Upper lobe of left lung (tissue), 6 donors: ENCODE measurements at regions not wholly inside any gene's neighbourhood (a gene's known extent, or its start where the extent isn't known, plus 50 kb on each side); places are given as distances from the start of the nearest gene placed in this dataset.

Experiments
- ATAC-seq, 2 donors: fragments of 200-7000 bp; cut with Tn5 transposase; one replicate each; pipeline ENCODE4 v1.9.1; 2022; ENCODE audit warnings: mild to moderate bottlenecking in 2 of 2, moderate library complexity in 2 of 2; ENCODE audit not compliant: low FRiP score in 2 of 2
- DNase-seq, 2 donors: peaks; one replicate each; pipeline ENCODE4 v3.0.0-alpha.2; 2019 to 2020
- H3K27ac ChIP-seq, 4 donors: fragments of 200-600 bp; sonication (generic); one replicate each; pipeline ENCODE4 v1.5.1; 2016 to 2019
- H3K27me3 ChIP-seq, 4 donors: fragments of 200-600 bp; sonication (generic); one replicate each; pipeline ENCODE4 v1.5.1; 2017 to 2019
- H3K36me3 ChIP-seq, 4 donors: fragments of 200-600 bp; sonication (generic); one replicate each; pipeline ENCODE4 v1.5.1; 2016 to 2019
- H3K4me1 ChIP-seq, 4 donors: fragments of 200-600 bp; sonication (generic); one replicate each; pipeline ENCODE4 v1.5.1; 2018 to 2019
- H3K4me3 ChIP-seq, 4 donors: fragments of 200-600 bp; sonication (generic); one replicate each; pipeline ENCODE4 v1.5.1; 2017 to 2019; ENCODE audit warnings: mild to moderate bottlenecking in 2 of 4, moderate library complexity in 1 of 4
- H3K9me3 ChIP-seq, 4 donors: fragments of 200-600 bp; sonication (generic); one replicate each; pipeline ENCODE4 v1.5.1; 2018 to 2019
- CTCF ChIP-seq, 6 experiments: fragments of 450-650 bp in 4 of 6; fragments of 200-600 bp in 2 of 6; sonication (generic) in 2 of 6; IDR thresholded peaks; one replicate each; pipeline ENCODE4 v1.5.1; 2016 to 2019; ENCODE audit warnings: antibody characterized with exemption in 6 of 6
- EP300 ChIP-seq, 4 donors: sonication (generic); formaldehyde crosslinking; IDR thresholded peaks; one replicate each; pipeline ENCODE4 v1.5.1; 2017; ENCODE audit warnings: antibody characterized with exemption in 4 of 4, control low read depth in 2 of 4
- POLR2A ChIP-seq, 4 donors: fragments of 450-650 bp; IDR thresholded peaks; one replicate each; pipeline ENCODE4 v1.5.1; 2016 to 2017; ENCODE audit warnings: antibody characterized with exemption in 4 of 4, mild to moderate bottlenecking in 2 of 4
- POLR2AphosphoS5 ChIP-seq, 2 donors: sonication (generic); formaldehyde crosslinking; IDR thresholded peaks; one replicate each; pipeline ENCODE4 v1.5.1; 2017; ENCODE audit warnings: antibody characterized with exemption in 2 of 2
- WGBS, 2 donors: methylation state at CpG; one replicate each; pipeline ENCODE4 v1.1.5; 2017 to 2018; 5-methylcytosine and 5-hydroxymethylcytosine counted together
- donor health status: DM: no; HTN: no; CAD: no; lungs with moderate emphysema.
- donor health status: DM: no; HTN: yes; CAD: no; lungs with severe emphysema.

- 68 to 72% methylated on average over 11 to 19 of the region's 19 CpGs for WGBS, 2 donors
Observed at GRCh38 chr9:135241381-135242048, 154.0 kb downstream of the OLFM1 start.

GRCh38 chr9:135242049-135242396 lies 154.6 kb downstream of the OLFM1 start:
- Histone ChIP-seq H3K9me3 (no peaks in the 10 kb centered on the region), H3K4me3 (no peak overlapping the region), H3K36me3 (no peaks in the 10 kb centered on the region), H3K4me1 (peaks cover 0 to 23% (median 0%) of the 10 kb centered on the region in 4 donors), H3K27me3 (no peaks in the 10 kb centered on the region), H3K27ac (no peak overlapping the region)
- 70 to 86% methylated on average over 9 of the region's 9 CpGs for WGBS, 2 donors
- DNase-seq (no peak), ATAC-seq (no peak)
- TF ChIP-seq POLR2A (IDR thresholded peaks at IDR 0.05) (no peak), EP300 (IDR thresholded peaks at IDR 0.05) (no peak), POLR2AphosphoS5 (IDR thresholded peaks at IDR 0.05) (no peak), CTCF (IDR thresholded peaks at IDR 0.05) (no peak)

More at GRCh38 chr9:135241381-135242048, 154.0 kb downstream of the OLFM1 start:
- Histone ChIP-seq H3K9me3 (no peaks in the 10 kb centered on the region), H3K4me1 (peaks cover 0 to 18% (median 0%) of the 10 kb centered on the region in 4 donors), H3K4me3 (no peak overlapping the region), H3K27me3 (no peaks in the 10 kb centered on the region), H3K27ac (no peak overlapping the region), H3K36me3 (no peaks in the 10 kb centered on the region)
- no peak for TF ChIP-seq POLR2AphosphoS5 (IDR thresholded peaks at IDR 0.05)
- no peak for TF ChIP-seq POLR2A (IDR thresholded peaks at IDR 0.05)
- TF ChIP-seq CTCF (IDR thresholded peaks at IDR 0.05): no peak
- TF ChIP-seq EP300 (IDR thresholded peaks at IDR 0.05): no peak
- no peak for DNase-seq
- ATAC-seq: no peak

GRCh38 chr9:135242406-135242805 lies 154.9 kb downstream of the OLFM1 start:
- H3K4me3 ChIP-seq: no peak overlapping the region
- TF ChIP-seq EP300 (IDR thresholded peaks at IDR 0.05): no peak
- no peak for TF ChIP-seq CTCF (IDR thresholded peaks at IDR 0.05)
- TF ChIP-seq POLR2AphosphoS5 (IDR thresholded peaks at IDR 0.05): no peak
- TF ChIP-seq POLR2A (IDR thresholded peaks at IDR 0.05): no peak
- no peak overlapping the region for H3K27ac ChIP-seq
- DNase-seq (no peak), ATAC-seq (no peak)
- no peaks in the 10 kb centered on the region for H3K27me3 ChIP-seq
- WGBS, 2 donors: 68 to 82% methylated on average over 11 of the region's 11 CpGs
- peaks cover 0 to 27% (median 0%) of the 10 kb centered on the region in 4 donors for H3K4me1 ChIP-seq
- no peaks in the 10 kb centered on the region for H3K9me3 ChIP-seq
- no peaks in the 10 kb centered on the region for H3K36me3 ChIP-seq

- Histone ChIP-seq H3K36me3 (no peaks in the 10 kb centered on the region), H3K4me3 (no peak overlapping the region), H3K27ac (no peak overlapping the region), H3K4me1 (peaks cover 0 to 31% (median 0%) of the 10 kb centered on the region in 4 donors), H3K27me3 (no peaks in the 10 kb centered on the region), H3K9me3 (no peaks in the 10 kb centered on the region)
- DNase-seq (no peak), ATAC-seq (no peak)
- WGBS, 2 donors: 73 to 86% methylated on average over 16 to 30 of the region's 31 CpGs
- TF ChIP-seq POLR2AphosphoS5 (IDR thresholded peaks at IDR 0.05) (no peak), POLR2A (IDR thresholded peaks at IDR 0.05) (no peak), CTCF (IDR thresholded peaks at IDR 0.05) (no peak), EP300 (IDR thresholded peaks at IDR 0.05) (no peak)
Observed at GRCh38 chr9:135243201-135244190, 156.0 kb downstream of the OLFM1 start.
